ENCODE measurements at regions not wholly inside any gene's neighbourhood (a gene's known extent, or its start where the extent isn't known, plus 50 kb on each side); places are given as distances from the start of the nearest gene placed in this dataset.
"Not testable (repeated sequence)": the region's sequence is repeated elsewhere in the genome, so short reads cannot be mapped to it uniquely, and the experiment has no call there.

GRCh38 chr2:176562359-176563078 is 293.3 kb downstream of the MTX2 start:
- no peaks in the 10 kb centered on the region for H3K36me3 Mint-ChIP-seq (ENCODE audit: low read depth)
- H3K4me3 Mint-ChIP-seq: no peak overlapping the region
- ATAC-seq: no peak
- no peaks in the 10 kb centered on the region for H3K4me1 Mint-ChIP-seq
- no peak for DNase-seq
- peaks cover 39% of the 10 kb centered on the region for H3K27me3 Mint-ChIP-seq
- H3K9me3 Mint-ChIP-seq: no peaks in the 10 kb centered on the region
- no peak overlapping the region for H3K27ac Mint-ChIP-seq

- Mint-ChIP-seq H3K4me1 (no peaks in the 10 kb centered on the region), H3K4me3 (no peak overlapping the region), H3K27me3 (peaks cover 37% of the 10 kb centered on the region), H3K9me3 (no peaks in the 10 kb centered on the region), H3K36me3 (ENCODE audit: low read depth) (no peaks in the 10 kb centered on the region), H3K27ac (no peak overlapping the region)
- DNase-seq (no peak), ATAC-seq (no peak)
Measured at GRCh38 chr2:176565641-176566323, 296.5 kb downstream of the MTX2 start.

- Mint-ChIP-seq H3K4me3 (no peak overlapping the region), H3K9me3 (no peaks in the 10 kb centered on the region), H3K4me1 (no peaks in the 10 kb centered on the region), H3K27ac (no peak overlapping the region), H3K36me3 (ENCODE audit: low read depth) (no peaks in the 10 kb centered on the region), H3K27me3 (peaks cover 37% of the 10 kb centered on the region)
- no peak for DNase-seq
- no peak for ATAC-seq
Measured at GRCh38 chr2:176566496-176566895, 297.3 kb downstream of the MTX2 start.

GRCh38 chr2:176566961-176567360 is 297.7 kb downstream of the MTX2 start:
- peaks cover 37% of the 10 kb centered on the region for H3K27me3 Mint-ChIP-seq

GRCh38 chr2:176567361-176567760 is 298.1 kb downstream of the MTX2 start:
- Mint-ChIP-seq H3K4me3 (no peak overlapping the region), H3K4me1 (no peaks in the 10 kb centered on the region), H3K36me3 (ENCODE audit: low read depth) (no peaks in the 10 kb centered on the region), H3K27ac (no peak overlapping the region), H3K27me3 (peaks cover 38% of the 10 kb centered on the region), H3K9me3 (no peaks in the 10 kb centered on the region)
- DNase-seq: no peak
- no peak for ATAC-seq

More at GRCh38 chr2:176566961-176567360, 297.7 kb downstream of the MTX2 start:
- Mint-ChIP-seq H3K36me3 (ENCODE audit: low read depth) (no peaks in the 10 kb centered on the region), H3K9me3 (no peaks in the 10 kb centered on the region), H3K4me3 (no peak overlapping the region), H3K27ac (no peak overlapping the region), H3K4me1 (no peaks in the 10 kb centered on the region)
- ATAC-seq (no peak), DNase-seq (no peak)

- ATAC-seq: no peak
- Mint-ChIP-seq H3K27ac (no peak overlapping the region), H3K36me3 (ENCODE audit: low read depth) (no peaks in the 10 kb centered on the region)
Measured at GRCh38 chr2:176569574-176569973, 300.3 kb downstream of the MTX2 start.

GRCh38 chr2:176573612-176574483 is 304.6 kb downstream of the MTX2 start:
- peaks cover 19% of the 10 kb centered on the region for H3K27me3 Mint-ChIP-seq
- DNase-seq (no peak), ATAC-seq (no peak)
- no peaks in the 10 kb centered on the region for H3K36me3 Mint-ChIP-seq (ENCODE audit: low read depth)
- no peak overlapping the region for H3K27ac Mint-ChIP-seq
- no peaks in the 10 kb centered on the region for H3K4me1 Mint-ChIP-seq
- no peaks in the 10 kb centered on the region for H3K9me3 Mint-ChIP-seq
- H3K4me3 Mint-ChIP-seq: no peak overlapping the region

More at GRCh38 chr2:176569574-176569973, 300.3 kb downstream of the MTX2 start:
- no peaks in the 10 kb centered on the region for H3K4me1 Mint-ChIP-seq
- H3K27me3 Mint-ChIP-seq: peaks cover 27% of the 10 kb centered on the region
- no peaks in the 10 kb centered on the region for H3K9me3 Mint-ChIP-seq
- DNase-seq: no peak
- no peak overlapping the region for H3K4me3 Mint-ChIP-seq

- no peaks in the 10 kb centered on the region for H3K4me1 Mint-ChIP-seq
- peaks cover 24% of the 10 kb centered on the region for H3K27me3 Mint-ChIP-seq
- ATAC-seq (no peak), DNase-seq (no peak)
- H3K36me3 Mint-ChIP-seq (ENCODE audit: low read depth): no peaks in the 10 kb centered on the region
- H3K4me3 Mint-ChIP-seq: no peak overlapping the region
- no peaks in the 10 kb centered on the region for H3K9me3 Mint-ChIP-seq
- H3K27ac Mint-ChIP-seq: no peak overlapping the region
Measured at GRCh38 chr2:176574484-176575236, 305.4 kb downstream of the MTX2 start.

- H3K27me3 Mint-ChIP-seq: peaks cover 21% of the 10 kb centered on the region
- no peak overlapping the region for H3K27ac Mint-ChIP-seq
- H3K9me3 Mint-ChIP-seq: no peaks in the 10 kb centered on the region
- H3K36me3 Mint-ChIP-seq (ENCODE audit: low read depth): no peaks in the 10 kb centered on the region
- DNase-seq: no peak
- no peak for ATAC-seq
- H3K4me3 Mint-ChIP-seq: no peak overlapping the region
- H3K4me1 Mint-ChIP-seq: no peaks in the 10 kb centered on the region
Measured at GRCh38 chr2:176575237-176575744, 306.0 kb downstream of the MTX2 start.

GRCh38 chr2:176577054-176577453 is 307.8 kb downstream of the MTX2 start:
- no peak overlapping the region for H3K27ac Mint-ChIP-seq

GRCh38 chr2:176578292-176578691 is 309.1 kb downstream of the MTX2 start:
- H3K27me3 Mint-ChIP-seq: peaks cover 15% of the 10 kb centered on the region
- not testable (repeated sequence) for H3K4me3 Mint-ChIP-seq; H3K4me1 Mint-ChIP-seq; ATAC-seq; H3K27ac Mint-ChIP-seq; H3K9me3 Mint-ChIP-seq; H3K36me3 Mint-ChIP-seq (ENCODE audit: low read depth); DNase-seq

More at GRCh38 chr2:176577054-176577453, 307.8 kb downstream of the MTX2 start:
- H3K36me3 Mint-ChIP-seq (ENCODE audit: low read depth): no peaks in the 10 kb centered on the region
- DNase-seq (no peak), ATAC-seq (no peak)
- H3K4me1 Mint-ChIP-seq: no peaks in the 10 kb centered on the region
- no peaks in the 10 kb centered on the region for H3K9me3 Mint-ChIP-seq
- no peak overlapping the region for H3K4me3 Mint-ChIP-seq
- peaks cover 15% of the 10 kb centered on the region for H3K27me3 Mint-ChIP-seq

- peaks cover 4% of the 10 kb centered on the region for H3K4me1 Mint-ChIP-seq
- no peak for ATAC-seq
- no peak for DNase-seq
- H3K9me3 Mint-ChIP-seq: no peaks in the 10 kb centered on the region
- H3K27me3 Mint-ChIP-seq: peaks cover 21% of the 10 kb centered on the region
- H3K36me3 Mint-ChIP-seq (ENCODE audit: low read depth): no peaks in the 10 kb centered on the region
- H3K27ac Mint-ChIP-seq: no peak overlapping the region
- no peak overlapping the region for H3K4me3 Mint-ChIP-seq
Measured at GRCh38 chr2:176579608-176580007, 310.4 kb downstream of the MTX2 start.

GRCh38 chr2:176581557-176582165 is 312.4 kb downstream of the MTX2 start:
- Mint-ChIP-seq H3K4me1 (peaks cover 4% of the 10 kb centered on the region), H3K36me3 (ENCODE audit: low read depth) (no peaks in the 10 kb centered on the region)
- ATAC-seq: no peak

More at GRCh38 chr2:176581557-176582165, 312.4 kb downstream of the MTX2 start:
- H3K4me3 Mint-ChIP-seq: no peak overlapping the region
- H3K9me3 Mint-ChIP-seq: no peaks in the 10 kb centered on the region
- peaks cover 31% of the 10 kb centered on the region for H3K27me3 Mint-ChIP-seq
- no peak for DNase-seq
- H3K27ac Mint-ChIP-seq: no peak overlapping the region
